ENCODE measurements at regions not wholly inside any gene's neighbourhood (a gene's known extent, or its start where the extent isn't known, plus 50 kb on each side); places are given as distances from the start of the nearest gene placed in this dataset.

DNA sequence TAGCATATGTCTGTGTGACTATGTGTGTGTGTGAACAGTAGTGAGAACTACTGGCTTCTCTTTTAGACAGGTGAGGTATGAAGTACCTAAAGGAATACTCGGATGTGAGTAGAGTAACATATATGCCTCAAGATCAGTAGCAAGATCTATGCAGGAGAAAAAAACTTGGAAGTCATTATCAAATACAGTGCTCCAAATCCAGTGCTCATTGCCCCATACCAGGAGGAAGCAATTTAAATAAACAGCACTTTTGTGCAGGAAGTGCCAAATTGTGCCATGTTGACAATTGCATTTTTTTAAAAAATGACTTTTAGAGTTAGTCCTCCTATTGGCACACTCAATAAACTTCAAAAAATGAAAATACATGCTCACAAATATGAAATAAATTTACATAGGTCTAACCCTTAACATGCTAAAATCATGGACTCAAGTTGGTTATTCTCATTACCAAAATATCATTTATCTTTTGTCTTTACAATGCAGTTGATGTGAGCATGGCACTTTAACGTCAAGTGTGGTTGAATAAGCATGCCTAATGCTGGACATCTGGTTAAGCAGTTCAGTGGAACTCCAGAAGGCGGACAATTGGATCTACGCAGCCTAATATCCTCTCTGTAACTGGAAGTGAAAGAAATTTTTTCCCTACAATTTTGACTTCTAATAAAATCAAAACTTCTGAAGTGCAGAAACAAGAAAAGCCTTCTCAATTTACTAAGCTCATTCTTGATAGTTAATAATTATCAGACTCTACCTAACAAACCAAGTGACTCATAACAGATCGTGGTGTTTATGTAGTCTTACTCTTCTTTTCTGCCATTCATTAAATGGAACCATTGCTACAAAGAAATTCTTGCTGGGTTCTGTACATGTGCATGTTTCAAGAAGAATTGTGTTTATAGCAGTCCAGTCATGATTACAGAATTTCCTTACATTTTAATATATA, 195.2 kb downstream of the MDFIC start:
- DNase-seq = no peak

DNA sequence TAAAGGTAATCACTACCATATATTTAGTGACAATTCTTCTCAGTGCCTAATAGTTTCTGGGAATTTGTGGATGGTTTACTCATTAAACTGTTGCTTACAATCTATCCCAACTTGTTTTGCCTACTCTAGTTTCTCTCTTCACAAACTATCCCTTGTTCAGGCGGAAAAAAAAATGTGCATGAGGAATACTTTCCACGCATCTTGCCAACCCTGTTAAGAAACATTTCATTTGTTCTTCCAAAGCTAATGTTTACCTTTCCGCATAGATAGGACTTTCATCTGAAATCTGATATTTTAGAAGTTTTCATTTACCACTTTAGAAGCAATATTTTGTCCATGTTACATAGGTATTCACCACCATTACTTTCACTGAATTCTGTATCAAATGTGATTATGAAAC, 191.9 kb downstream of the MDFIC start:
- DNase-seq = no peak

- no peak for DNase-seq
Measured at GRCh38 chr7:115113131-115113530, 191.2 kb downstream of the MDFIC start.

DNA sequence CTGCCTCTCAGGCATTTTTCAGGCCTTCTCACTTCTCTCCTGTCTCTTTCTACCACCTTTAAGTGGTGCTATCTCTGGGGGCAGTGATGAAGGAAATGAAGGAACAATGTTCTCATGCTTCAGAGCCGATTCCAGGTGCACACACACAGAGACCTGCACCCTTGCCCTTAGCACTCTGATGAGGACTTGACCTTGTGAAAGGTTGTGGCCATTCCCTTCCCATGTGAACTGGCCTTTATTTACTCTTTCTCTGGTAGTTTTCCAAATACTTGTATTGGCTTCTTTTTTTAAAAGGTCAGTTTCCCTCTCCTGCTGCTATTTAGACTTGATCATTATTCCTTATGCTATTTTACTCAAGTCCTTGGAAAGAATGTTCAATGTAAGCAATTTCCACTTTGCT, 188.6 kb downstream of the MDFIC start:
- DNase-seq = no peak

GRCh38 chr7:115106316-115106715, 184.4 kb downstream of the MDFIC start:
- no peak for DNase-seq

DNA sequence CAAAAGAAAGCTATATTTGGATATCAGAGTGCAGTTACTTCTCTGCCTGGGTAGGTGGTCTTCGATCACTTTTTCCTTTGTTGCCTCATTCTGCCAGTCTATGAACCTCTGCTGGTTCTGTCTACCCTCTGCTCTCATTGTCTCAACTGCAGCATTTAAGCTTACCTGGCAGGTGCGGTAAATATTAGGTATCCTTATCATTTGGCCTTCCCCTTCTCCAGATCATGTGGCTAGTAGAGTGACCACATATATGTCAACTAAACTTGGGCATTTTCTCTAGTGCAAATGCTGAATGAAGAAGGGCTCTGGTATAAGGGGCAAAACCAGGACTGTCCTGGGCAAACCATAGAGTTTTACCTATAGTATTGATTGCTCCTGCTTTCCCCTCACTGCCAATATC, 180.8 kb downstream of the MDFIC start:
- no peak for DNase-seq

- DNase-seq = no peak
Measured at GRCh38 chr7:115101199-115101598, 179.3 kb downstream of the MDFIC start.

DNA sequence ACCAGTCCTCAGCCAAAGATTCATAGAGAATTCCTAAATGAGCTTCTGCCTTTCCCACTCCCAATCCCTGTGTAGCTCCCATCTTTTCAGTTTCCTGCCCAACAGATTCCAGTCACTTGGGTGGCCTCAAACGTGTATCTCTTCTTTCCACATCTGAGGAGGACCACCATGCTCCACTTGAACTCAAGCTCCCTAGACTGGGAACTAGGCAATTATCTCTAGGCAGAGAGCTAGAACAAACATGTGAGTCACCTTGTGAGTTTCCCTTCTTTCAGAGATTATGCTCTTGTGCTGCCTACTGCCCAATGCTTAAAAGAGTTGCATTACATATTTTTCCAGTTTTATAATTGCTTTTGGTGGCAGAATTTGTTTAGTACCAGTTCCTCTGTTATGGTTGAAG, 178.0 kb downstream of the MDFIC start:
- peak; percentile 71 for DNase-seq

DNA sequence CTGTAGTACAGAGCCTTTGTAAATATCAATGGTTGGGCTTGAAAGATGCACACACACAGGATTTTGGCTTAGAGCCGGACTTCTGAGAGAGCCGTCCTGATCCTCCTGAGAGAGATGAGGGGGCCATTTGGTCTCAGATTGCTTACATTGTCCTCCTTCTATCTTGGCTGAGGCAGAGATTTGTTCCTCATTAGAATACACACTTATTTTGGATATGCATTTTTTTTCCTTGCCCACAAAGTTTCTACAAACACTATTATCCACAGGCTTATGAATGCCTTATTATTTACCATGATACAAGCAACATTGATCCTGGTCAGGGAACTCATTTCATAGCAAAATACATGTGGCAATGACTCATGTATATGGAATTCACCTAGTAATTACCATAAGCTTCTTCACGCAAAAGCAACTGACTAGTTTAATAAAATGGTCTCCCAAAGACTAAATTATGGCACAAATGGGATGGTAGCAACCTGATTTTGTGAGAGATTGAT, 175.3 kb downstream of the MDFIC start:
- peak; percentile 80 for DNase-seq

DNA sequence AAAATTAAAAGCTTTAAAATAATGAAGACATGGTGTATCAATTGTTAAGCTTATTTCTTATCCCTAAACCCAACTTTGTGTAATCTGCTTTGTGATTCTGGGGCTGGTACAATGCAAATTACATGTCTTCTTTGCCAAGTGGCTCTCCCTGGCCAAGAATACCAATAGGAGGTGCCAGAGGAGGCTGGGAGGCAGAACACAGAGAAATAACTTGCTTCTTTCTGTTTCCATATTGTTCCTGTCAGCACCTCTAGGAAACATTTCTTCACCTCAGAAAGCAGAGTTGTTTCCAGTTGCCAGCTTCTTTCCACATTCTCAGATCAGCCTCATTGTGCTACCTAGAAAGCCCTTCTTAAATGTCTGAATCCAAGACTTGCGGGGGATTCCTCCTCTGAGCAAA, 174.4 kb downstream of the MDFIC start:
- DNase-seq = no peak

DNA sequence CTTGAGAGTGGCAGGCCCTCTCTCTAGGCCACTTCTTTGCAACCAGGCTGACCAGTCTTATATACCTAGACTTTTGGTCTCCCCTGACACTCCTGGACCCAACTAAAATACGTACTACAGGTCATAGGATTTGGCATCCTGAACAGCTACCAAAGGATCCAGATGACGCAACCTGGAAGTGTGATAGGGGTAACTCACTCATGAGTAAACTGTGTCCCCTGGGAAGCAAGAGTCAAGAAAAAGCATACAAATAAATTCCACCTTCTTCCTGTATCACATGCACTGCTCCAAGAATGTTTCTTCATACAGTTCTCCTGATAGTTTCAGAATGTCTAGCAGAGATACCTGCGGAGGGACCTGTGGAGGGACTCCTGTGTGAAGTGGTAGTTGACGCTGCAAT, 172.3 kb downstream of the MDFIC start:
- peak; percentile 64 for DNase-seq

DNA sequence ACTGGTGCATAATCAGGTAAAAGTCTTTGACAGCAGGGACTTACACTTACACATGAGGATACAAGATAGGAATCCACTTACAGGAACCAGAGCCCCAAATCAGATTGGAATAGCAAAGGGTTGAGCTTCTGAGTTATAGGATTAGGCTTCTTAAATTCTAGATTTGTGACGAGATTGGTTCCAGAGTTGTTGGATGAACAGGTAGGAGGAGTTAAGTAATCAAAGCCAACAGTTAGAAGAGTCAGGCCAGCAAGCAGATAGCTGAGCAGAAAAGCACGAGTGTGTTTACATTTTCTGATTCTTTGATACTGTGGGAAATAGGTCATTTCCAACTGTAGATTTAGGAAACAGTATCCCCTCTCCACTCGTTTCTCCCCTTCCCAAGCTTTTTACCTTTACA, 167.0 kb downstream of the MDFIC start:
- no peak for DNase-seq

- peak; percentile 88 for DNase-seq
Measured at GRCh38 chr7:115087437-115087836, 165.5 kb downstream of the MDFIC start.

DNA sequence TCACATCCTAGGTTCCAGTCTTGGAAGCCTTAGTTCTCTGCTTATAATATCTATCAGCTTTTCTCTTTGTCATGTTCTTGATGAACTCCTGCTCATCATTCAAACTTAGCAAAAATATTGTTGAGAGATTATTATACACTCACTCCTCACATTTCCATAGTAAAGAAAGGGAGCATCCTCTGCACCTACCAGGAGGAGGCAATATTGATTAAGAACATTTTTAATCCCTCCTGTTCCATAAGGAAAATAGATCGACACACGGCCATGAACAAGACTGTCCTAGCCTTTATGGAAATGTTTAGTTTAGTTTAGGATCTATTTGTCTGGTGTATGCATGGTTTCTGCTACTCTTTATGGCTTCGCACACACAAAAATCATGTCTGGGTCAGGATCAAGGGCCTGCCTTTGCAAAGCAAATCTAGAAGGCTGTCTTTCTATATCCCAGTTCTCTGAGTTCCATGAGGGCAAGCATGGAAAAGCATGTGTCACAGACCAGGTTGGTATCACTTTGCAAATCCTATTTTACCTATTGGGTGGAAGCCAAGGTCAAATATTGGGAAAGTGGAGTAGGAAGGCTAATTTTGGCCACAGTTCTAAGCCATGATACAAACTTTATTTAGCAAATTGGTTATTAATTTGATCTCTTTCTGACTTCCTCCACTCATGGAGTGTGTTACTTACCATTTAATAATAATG, 164.4 kb downstream of the MDFIC start:
- no peak for DNase-seq

GRCh38 chr7:115085421-115085820, 163.5 kb downstream of the MDFIC start:
- DNase-seq = no peak

- DNase-seq = no peak
Measured at GRCh38 chr7:115083935-115084334, 162.0 kb downstream of the MDFIC start.

- DNase-seq = no peak
Measured at GRCh38 chr7:115081772-115082171, 159.9 kb downstream of the MDFIC start.

GRCh38 chr7:115078851-115079250, 157.0 kb downstream of the MDFIC start:
- no peak for DNase-seq

DNA sequence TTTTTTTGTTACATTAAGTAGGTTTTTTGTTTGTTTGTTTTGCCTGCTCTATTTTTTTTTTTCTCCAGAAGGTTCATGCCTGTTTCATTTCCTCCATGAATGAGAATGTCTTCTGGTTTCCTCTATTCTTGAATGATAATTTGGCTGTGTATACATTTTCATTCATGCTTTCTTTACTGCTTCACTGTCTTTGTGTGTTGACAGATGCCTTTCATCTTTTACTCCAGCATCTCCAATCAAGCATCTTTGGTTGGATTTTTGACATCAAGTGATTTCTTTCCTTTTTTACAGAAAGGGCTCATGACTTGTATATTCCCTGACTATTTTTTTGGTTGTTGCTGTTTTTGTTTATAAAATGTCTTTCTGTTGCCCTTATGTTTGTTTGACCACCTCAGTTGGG, 156.5 kb downstream of the MDFIC start:
- DNase-seq = no peak

GRCh38 chr7:115070311-115070710, 148.4 kb downstream of the MDFIC start:
- no peak for DNase-seq
